ENCODE measurements at regions not wholly inside any gene's neighbourhood (a gene's known extent, or its start where the extent isn't known, plus 50 kb on each side); places are given as distances from the start of the nearest gene placed in this dataset.
A peak's percentile ranks its signal among the peaks of the same experiment; 100 is the strongest.

DNA sequence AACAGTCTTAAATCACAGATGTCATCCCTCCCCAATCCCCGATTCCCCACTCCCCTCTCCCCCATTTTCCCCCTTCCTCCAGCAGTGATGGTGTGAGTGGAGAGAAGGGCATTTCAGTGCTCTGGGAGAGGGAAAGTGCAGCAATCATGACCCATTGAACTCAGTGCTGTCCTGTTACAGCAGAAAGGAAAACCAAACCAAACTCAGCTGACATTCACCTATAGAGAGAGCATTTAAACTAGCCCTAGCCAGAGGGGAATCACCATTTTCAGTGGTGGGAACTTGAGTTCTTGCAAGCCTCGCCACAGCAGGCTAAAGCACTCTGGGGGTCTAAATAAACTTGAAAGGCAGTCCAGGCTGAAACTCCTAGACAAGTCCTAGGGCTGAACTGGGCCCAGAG lies 129.9 kb upstream of the COL21A1 start:
- DNase-seq = no peak

DNA sequence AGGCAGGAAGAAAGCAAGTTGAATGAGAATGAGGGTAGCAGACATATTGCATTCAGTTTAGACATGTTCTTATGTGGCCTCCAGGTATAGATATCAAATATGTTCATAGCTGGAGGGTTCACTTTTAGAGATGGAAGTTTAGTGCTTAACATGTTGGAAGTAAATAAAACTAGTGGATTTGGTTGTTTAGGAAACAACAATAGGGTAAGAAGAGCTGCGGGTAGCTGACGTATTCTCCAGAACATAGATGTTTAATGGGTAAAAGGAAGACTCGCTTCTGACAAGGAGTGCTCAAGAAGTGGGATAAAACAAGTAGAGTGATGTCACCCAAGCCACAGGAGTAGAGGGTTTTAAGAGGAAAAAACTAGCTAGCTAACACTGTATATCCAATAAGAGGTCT lies 128.4 kb upstream of the COL21A1 start:
- DNase-seq = no peak

DNA sequence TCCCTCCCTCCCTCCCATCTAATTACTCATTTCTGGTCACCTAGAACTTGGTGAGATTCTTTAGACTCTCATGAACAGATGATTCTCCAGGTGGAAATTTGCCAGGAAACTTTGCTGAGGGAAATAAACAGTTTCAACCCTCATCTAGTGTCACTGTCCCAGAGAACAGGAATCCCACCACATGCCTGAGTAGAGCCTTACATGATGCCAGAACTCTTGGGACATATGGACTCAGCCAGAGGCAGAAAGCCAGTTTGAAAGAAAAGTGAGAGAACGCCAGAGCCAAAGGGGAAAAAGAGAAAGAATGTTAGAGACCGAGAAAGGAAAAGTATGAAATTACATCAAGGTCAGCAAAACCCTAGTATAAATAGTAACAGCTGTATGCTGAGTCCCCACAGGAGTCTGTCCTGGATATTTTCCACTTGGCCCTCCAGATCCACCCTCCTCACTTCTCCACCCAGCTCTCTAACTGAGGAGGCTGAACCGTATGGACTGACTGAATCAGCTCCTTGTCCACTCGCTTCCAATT lies 127.5 kb upstream of the COL21A1 start:
- DNase-seq = no peak

DNA sequence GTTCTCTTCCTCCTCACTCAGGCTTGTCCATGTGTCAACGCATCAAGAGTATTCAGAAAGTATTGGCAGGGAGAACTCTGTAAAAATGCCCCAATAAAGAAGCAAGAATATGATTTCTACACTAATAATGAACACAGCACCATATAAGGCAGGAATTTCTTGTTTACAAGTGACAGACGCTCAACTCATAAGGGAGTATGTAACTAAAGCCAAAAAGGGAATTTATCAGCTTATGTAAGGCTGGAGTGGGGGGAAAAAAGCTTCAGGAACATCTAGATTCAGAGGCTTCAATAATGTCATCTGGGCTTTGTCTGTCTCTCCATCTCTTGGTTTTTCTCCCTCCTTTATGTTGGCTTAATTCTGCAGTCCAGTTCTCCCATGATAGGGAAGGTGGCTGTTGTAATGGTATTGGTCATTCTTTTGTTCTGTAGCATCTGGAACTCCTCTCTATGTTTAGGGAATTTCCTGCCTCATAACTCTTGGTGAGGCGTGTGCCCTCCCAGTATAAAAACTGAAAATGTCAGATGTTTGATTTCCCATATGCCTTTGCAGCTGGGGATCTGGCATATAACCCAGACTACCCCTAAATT lies 125.1 kb upstream of the COL21A1 start:
- no peak for DNase-seq

DNA sequence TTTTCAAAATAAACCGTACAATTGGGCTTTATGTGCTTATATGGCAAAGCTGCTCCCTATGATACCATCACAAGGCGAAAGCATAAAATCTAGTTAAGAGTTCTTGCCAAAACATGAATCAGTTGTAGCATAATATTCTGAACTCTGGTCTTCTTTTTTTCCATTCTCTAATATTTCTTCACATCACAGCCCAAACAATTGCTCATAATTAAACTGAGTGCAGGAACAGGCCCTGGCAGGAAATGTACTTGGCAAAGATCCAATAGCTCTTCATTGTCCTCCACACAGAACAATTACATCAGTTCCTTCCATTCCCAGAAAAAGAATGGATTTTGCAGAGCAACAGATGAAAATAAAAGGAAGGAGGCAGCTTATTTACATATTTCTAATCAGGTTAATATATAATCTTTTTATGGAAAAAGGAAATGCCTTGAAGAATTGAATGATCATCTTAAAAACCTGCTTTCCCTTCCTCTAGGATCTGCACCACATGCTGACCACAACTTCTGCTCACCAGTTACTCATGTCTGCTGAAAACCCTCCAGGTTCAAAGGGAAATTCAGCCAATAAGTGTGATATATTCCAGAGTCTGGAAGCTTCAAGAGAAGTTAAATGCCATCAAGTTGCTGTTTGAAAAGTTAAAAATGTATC lies 123.3 kb upstream of the COL21A1 start:
- DNase-seq = no peak

DNA sequence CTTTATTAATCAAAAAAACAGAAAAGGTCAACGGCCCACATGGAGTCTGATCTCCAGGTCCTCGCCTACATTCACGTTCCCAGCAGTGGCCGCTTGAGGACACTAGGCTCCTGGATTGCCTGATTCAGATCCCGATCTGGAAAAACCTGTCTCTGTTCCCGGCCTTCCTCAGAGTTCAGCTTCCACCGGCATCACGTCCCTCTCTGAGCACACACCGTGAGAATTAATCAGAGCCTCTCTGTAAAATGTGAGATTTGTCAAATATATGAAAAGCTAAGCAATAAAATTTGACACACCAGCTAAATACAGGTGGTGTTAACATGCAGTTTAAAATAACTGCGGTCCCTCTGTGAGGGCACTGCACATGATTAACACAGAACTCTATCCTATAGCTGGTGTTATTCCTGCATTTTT lies 122.8 kb upstream of the COL21A1 start:
- DNase-seq = no peak

DNA sequence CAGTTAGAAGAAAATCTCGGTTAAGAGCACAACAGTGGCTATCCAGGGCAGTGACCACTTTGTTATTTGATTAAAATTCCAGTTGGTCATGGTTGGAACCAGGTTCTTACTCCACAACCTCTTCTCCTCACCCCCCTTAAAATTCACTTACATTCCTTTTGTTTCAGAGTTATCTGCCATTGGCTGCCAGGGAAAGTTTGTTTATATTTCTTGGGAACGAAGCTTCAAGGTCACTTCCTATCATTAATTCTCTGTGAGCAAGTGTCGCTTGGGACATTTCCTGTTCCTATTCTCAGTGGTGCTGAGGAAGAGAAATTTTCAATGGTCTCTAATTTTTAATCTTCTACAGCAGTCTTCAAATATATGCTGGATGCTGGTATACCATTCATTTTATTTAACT lies 121.1 kb upstream of the COL21A1 start:
- no peak for DNase-seq

DNA sequence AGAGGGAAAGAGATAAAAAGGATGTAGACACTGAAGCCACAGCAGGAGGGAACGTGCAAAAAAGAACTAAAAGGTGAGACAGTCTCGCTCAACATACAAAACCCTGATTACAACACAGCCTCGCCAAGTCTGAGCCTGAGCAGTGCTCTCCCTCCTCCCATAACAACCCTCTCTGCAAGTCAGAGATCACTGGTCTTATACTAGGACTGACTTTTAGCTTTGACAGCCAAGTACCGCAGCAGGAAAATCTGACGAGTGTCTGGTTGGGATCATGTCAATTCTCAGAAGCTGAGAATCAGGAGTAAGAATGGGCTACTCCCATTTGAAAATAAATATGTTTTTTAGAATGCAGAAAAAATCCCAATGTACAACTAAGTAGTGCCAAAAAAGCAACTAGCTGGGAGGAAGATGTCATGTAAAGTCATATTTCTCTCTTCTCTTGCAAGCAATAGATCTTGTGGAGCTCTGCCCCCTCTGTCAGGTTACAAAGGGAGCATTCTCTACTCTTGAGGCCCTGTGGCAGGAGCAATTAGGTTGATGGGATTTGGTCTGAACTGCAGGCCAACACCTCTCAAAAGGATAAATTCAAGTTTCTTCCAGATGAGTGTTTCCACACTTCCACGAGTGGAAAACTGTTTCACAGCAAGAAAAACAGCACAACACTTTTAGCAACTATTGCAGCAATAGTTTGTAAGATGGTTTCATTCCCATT lies 118.9 kb upstream of the COL21A1 start:
- DNase-seq = no peak

DNA sequence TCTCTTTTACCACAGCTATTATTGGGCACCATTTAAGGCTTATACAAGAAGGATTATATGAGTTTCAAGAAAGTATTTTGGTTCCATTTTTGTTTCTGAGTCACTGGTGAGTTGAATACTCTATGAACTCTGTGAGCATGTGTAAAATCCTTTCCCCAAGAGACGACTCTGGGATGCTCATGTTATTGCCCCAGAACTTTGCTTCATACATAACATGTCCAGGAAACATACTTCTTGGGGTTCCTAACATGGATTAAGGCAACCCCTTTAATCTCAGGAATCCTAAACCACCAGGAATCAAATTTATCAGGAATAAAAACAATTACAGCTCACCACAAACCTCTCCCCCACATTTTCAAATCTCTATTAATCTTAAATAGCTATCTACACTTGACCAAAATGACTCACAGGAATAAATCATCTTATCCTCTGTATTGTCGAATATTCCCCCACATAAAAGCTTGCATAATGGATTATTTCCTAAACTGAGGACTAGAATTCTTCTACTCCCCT lies 117.5 kb upstream of the COL21A1 start:
- no peak for DNase-seq

DNA sequence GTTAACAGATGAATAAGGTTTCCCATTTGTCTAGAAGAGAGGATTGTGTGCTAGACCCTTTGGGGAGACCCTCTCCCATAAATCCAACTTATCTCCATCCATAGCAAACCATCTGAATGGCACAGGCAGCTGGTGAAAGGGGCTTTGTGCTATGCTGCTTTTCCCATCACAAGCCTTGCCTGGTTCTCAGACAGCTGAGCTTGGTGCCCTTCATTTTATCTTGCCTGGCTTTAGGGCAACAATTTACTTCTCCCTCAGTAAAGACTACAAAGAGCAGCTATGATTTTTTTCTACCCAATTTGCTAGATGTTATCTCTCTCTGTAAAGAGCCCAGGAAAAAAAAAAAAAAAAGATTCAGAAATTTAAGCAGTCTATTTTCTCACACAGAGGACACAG lies 117.0 kb upstream of the COL21A1 start:
- DNase-seq = no peak

DNA sequence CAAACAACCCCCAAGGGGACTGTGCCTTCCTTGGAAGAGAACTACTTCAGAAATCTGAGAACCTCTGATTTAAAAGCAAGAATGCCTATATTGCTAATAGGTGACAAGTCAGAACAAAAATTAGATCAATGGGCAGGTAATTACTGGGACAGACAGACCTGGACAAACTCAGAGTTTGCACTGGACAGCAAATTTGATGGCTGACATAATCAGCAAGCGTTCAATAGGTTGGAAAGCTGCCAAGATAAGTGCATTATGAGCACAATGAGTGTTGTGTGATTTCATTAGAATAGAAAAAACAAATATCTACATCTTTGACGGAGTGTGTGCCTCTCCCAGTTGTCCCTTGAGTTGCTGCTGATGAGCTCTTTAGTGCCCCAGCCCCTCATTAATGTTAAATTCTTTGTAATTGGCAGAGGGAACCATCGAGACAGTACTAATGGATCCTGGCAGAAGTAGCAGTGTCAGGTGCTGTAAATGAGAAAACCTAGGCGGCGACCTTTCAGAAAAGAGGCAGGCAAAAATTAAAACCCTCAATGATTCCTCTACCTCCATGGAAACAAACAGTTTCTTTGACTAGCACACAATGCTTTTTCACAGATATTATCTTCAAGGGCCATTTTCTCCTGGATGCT lies 116.5 kb upstream of the COL21A1 start:
- DNase-seq = no peak

DNA sequence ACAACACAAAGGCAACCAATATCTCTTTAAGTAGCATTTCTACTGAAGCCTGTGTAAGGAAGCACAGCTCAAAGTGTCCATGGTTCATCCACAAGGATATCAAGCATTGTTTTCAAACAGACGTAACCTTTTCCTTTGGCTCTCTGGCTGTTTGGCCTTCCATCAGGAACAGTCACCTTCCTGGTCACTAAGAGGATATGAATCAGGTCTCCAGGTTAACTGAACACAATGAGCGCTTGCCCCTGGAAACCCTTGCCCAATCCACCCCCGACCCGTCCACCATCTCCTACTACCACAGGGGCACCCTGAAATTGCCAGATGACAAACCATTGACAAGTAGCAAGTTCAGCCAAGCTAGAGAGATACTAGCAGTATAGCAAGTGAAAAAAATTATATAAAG lies 114.4 kb upstream of the COL21A1 start:
- no peak for DNase-seq

DNA sequence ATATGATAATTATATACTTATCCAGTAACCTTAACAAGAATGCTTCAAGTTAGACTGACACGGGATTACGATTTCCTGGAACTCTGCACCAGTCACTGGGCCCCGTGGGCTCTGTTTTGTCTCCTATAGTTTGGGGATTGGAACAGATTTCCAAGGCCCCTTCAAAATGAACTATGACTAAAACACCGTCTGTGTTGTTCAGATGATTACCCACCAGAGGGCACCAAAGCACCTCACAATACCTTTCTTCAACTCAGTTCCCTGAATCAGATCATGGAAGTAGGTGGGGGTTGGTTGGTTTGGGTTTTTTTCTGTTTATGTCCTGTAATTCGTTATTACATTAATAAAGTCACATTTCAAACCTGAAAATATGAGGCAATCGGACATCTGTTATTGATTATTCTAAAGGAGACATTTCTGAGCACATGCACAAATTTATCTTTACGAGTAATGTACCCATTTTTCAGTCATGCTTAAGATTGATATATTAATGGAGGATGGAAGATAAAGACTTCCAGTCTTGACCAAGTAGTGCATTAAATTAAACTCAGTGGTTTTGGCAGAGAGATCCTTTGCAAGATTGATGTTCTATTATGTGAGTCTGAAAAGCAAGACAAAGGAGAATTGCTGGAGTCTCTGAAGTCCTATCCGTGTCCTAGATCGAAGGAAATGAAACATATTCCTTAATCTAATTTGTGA lies 112.0 kb upstream of the COL21A1 start:
- peak in 4 of 5 experiments; percentile 17 to 63 (median 20) for DNase-seq

DNA sequence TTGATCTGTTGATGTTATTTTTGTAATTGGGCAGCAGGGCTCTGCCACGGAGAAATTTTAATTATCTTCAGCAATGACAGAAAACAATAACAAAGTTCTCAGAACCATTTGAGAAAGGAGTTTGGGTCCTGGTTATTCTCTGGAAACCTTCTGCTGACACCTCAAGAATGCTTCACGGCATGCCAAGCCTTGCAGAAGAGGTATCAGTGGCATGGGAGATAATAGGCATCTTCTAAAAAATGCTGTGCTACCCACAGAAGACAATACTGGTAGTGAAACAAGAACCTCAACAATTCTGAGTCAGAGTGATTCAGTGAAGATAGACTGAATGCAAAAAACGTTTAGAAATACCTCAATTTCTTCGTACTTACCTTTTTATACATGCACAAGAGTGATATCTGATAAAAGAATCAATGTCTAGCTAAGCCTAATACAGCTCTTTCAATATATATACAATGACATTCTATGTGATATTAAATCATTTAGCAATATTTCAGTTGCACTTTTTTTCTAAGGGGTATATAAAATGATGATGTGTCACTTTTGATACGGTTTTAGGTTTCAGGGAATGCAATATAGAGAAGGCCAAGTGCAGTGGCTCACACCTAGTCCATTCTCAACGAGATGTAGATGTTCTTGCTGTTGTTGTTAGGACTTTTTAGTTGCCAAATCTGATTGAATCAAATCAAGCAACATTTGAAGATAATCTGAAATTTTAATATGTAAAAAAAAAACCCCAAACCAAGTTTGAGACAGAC lies 110.4 kb upstream of the COL21A1 start:
- DNase-seq = peak in 1 of 5 experiments; percentile 63

DNA sequence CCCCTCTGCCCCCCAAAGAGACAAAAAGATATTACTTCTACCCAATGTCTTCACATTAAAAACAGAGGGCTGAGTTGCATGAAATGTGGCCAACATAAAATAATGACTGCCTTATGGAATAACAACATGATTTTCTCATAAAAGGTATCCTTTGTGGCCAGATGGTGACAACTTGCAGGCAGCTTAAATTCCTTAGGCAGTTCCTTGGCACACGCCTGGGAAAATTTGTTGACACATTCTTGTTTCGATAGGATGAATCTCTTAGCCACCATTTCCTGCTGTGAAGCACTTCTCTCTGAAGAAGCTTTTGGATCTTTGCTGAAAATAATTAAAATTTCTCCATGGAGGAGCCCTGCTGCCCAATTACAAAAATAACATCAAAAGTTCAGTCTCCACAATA lies 109.0 kb upstream of the COL21A1 start:
- no peak for DNase-seq

DNA sequence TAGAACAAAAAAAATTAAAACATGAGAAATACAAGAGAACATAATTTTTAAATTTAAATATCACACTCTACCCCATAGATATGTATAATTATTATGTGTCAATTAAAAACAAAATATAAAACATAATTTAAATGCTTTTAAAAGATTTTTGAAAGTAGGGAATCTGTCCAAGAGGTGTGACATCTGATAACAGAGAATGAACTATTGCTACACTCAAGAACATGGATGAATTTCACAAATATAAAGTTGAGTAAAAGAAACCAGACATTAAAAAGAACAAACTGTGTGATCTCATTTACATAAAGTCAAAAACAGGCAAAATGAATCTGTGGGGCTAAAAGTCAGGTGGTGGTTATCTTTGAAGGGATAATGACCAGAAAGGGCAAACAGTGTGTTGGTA lies 106.5 kb upstream of the COL21A1 start:
- DNase-seq = no peak

DNA sequence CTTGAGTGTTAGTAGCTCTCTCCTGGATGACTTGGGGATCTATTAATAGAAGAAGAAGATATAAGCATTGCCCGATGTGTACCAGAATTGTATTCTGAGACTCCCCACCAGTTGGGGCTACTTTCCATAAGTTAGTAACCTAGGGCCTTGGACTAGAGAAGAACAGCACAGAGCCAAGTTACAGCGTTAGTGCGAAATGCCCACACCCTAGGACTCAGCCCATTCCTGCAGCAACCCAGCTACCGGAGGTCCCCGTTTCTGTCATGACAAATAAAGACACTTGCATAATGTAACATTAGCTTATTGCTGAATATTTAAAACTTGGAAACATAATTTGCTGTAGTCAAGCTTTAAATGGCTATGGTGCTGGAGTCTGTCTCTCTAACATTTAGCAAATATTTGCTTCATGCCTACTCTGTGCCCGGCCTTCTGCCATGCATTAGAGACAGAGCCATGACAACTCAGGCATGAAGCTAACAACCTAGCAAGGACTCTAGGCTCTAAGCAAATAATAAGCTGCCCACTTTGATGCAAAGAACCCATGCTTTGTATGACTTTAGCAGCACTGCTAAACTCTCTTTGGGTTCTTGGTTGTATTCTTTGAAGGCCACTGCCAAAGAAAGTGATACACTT lies 103.4 kb upstream of the COL21A1 start:
- no peak for DNase-seq

DNA sequence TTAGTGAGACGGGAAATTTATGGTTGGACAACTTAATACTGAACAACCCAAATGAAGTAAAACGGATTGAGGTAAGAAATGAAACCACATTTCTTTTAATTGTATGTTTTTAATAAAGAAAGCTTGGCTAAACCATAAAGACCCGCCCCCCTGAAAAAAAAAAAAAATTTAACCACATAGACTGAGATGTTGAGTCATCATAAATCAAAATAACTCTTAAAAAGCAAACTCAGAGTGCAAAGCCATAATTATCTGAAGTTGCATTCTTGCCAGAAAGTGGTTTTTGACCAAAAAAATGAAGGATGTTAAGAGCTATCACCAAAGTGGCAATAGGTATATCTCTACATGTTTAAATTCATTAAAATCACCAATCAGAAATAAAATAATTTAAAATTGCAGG lies 101.8 kb upstream of the COL21A1 start:
- DNase-seq = peak in 1 of 5 experiments; percentile 26

DNA sequence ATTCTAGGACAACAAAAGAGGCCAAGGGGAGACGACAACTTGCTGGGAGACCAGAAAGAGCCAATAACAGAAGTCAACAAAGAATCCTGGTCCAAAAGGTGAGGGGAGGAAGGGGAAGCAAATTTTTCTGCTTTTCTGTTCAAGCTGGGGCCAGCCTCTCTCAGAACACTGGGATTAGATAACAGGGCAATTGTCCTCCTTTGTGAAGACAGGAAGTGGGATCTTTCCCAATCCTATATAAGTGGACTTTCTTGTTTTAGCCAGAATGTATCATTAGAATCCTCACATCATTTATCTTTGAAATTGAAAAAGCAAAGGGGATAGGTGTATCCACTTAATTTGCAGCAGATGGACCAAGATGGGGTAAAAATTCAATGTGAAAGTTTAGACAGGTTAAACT lies 101.2 kb upstream of the COL21A1 start:
- no peak for DNase-seq

DNA sequence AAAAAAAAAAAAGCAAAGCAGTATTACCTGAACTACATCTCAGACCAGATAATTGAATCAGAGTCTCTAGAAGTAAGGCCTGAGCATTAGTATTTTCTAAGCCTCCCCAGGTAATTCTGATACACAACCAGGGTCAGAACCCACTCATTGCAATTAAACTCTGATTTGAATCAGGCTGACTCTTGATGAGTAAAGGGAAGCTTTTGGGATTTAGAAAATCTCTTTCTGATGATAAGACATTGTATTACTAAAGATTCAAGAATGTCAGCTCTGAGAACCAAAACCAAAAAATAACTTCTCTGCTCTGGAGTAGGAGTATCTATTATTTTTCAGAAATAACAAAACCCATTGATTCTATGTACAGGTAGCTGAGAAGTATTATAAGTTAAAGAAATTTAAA lies 100.1 kb upstream of the COL21A1 start:
- DNase-seq = no peak

DNA sequence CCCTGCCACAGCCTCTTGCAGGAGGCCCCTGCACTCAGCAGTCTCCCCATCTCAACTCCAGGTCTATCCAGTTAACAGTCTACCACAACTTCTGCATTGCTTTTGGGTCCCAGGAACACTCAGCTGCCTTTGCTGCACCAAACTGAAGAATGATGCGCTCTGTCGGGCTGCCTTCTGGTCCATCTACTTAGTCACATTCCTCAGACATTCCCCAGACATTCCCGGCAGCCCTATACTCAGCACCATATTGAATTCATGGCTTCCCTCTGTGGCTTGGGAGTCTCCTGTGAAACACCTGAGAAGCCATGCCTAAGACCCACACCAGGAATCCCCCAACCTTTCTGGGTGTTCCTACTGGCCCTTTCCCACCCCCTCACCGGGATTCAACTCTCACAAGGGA lies 99.6 kb upstream of the COL21A1 start:
- DNase-seq = no peak

All from T-helper 2 cell (primary cell).